Panc1 (cell line): ENCODE measurements at regions not wholly inside any gene's neighbourhood (a gene's known extent, or its start where the extent isn't known, plus 50 kb on each side); places are given as distances from the start of the nearest gene placed in this dataset.

Source experiments
- ATAC-seq: fragments of 200-7000 bp; cut with Tn5 transposase; 2 replicates; pipeline ENCODE4 v1.9.1; 2020; ENCODE audit warnings: mild to moderate bottlenecking, moderate library complexity
- BruUV-seq: library from RNA; stranded (reverse); fragments of 400-500 nt; replicated peaks from 2 replicates; lab custom pipeline; 2021; lab: Mats Ljungman, UMichigan
- CTCF ChIA-PET: fragments of 300-600 bp; sonication (Branson Sonifier 250); formaldehyde crosslinking; loops from one replicate; lab custom pipeline; 2022; ENCODE audit warnings: antibody characterized with exemption; lab: Charles Lee
- POLR2A ChIA-PET: fragments of 300-600 bp; sonication (Branson Sonifier 250); formaldehyde crosslinking; loops from one replicate; lab custom pipeline; 2022; ENCODE audit warnings: antibody characterized with exemption; lab: Charles Lee
- DNase-seq: peaks from one replicate; pipeline ENCODE4 v3.0.0-alpha.2; 2010; ENCODE audit warnings: low read depth, low spot score
- H3K27ac ChIP-seq: 2 replicates; pipeline ENCODE4 v1.5.1; 2011; ENCODE audit warnings: mild to moderate bottlenecking, low read length, inconsistent platforms
- H3K27me3 ChIP-seq: fragments of 200-500 bp; sonication (Bioruptor generic); 2 replicates; pipeline ENCODE4 v1.6.0; 2014; ENCODE audit warnings: low read length, inconsistent platforms; ENCODE audit not compliant: control insufficient read depth, insufficient read depth
- H3K36me3 ChIP-seq: fragments of 200-500 bp; sonication (Bioruptor generic); 2 replicates; pipeline ENCODE4 v1.5.1; 2014; ENCODE audit warnings: inconsistent platforms, mild to moderate bottlenecking, low read length, moderate library complexity; ENCODE audit not compliant: control insufficient read depth, insufficient read depth
- H3K4me1 ChIP-seq: 2 replicates; pipeline ENCODE4 v1.5.1; 2011; ENCODE audit warnings: inconsistent platforms, mild to moderate bottlenecking, low read length, moderate library complexity; ENCODE audit not compliant: control insufficient read depth, insufficient read depth
- H3K4me3 ChIP-seq, 2 experiments: 2 replicates each; pipeline ENCODE4 v1.5.1; 2011 to 2012; ENCODE audit warnings: low read depth in 2 of 2, low read length in 2 of 2, mild to moderate bottlenecking in 2 of 2, inconsistent platforms in 1 of 2, moderate library complexity in 1 of 2
- H3K9me3 ChIP-seq: fragments of 200-500 bp; sonication (Bioruptor generic); 2 replicates; pipeline ENCODE4 v1.5.1; 2014; ENCODE audit warnings: low read depth, mild to moderate bottlenecking, inconsistent platforms, low read length, moderate library complexity; ENCODE audit not compliant: control insufficient read depth, insufficient read depth
- POLR2AphosphoS5 ChIP-seq: IDR thresholded peaks from 2 replicates; pipeline ENCODE4 v1.6.1; 2012; ENCODE audit warnings: mild to moderate bottlenecking, low read depth, low read length, moderate library complexity
- SIN3A ChIP-seq: IDR thresholded peaks from 2 replicates; pipeline ENCODE4 v1.6.1; 2012; ENCODE audit warnings: low read depth, mild to moderate bottlenecking, low read length, moderate library complexity, borderline replicate concordance; ENCODE audit not compliant: insufficient read depth
- TCF7L2 ChIP-seq: IDR thresholded peaks from 2 replicates; pipeline ENCODE4 v1.6.1; 2011; ENCODE audit warnings: mild to moderate bottlenecking, low read depth, low read length, inconsistent platforms
- in situ Hi-C: cut with HindIII; loops from 2 replicates; pipeline ENCODE4 v1.10.0; 2016; ENCODE audit warnings: low sequenced_read_pairs, low pct_unique_long_range_greater_than_20kb
- intact Hi-C: fragments of 100-400 bp; cut with micrococcal nuclease; formaldehyde crosslinking; loops from one replicate; pipeline ENCODE4 v1.10.0; 2022; ENCODE audit not compliant: unreplicated experiment
- TF ChIP-seq, protein P1 (sequence below), 2 experiments: IDR thresholded peaks; 2 replicates each; pipeline ENCODE4 v1.6.1; 2011 to 2012; ENCODE audit warnings: low read depth in 2 of 2, control low read depth in 1 of 2, low read length in 1 of 2, mild to moderate bottlenecking in 1 of 2, moderate library complexity in 1 of 2; ENCODE audit not compliant: insufficient read depth in 1 of 2
- TF ChIP-seq, protein P2 (sequence below): fragments of 450-650 bp; IDR thresholded peaks from 2 replicates; pipeline ENCODE4 v1.5.1; 2017; ENCODE audit warnings: mild to moderate bottlenecking

DNA sequence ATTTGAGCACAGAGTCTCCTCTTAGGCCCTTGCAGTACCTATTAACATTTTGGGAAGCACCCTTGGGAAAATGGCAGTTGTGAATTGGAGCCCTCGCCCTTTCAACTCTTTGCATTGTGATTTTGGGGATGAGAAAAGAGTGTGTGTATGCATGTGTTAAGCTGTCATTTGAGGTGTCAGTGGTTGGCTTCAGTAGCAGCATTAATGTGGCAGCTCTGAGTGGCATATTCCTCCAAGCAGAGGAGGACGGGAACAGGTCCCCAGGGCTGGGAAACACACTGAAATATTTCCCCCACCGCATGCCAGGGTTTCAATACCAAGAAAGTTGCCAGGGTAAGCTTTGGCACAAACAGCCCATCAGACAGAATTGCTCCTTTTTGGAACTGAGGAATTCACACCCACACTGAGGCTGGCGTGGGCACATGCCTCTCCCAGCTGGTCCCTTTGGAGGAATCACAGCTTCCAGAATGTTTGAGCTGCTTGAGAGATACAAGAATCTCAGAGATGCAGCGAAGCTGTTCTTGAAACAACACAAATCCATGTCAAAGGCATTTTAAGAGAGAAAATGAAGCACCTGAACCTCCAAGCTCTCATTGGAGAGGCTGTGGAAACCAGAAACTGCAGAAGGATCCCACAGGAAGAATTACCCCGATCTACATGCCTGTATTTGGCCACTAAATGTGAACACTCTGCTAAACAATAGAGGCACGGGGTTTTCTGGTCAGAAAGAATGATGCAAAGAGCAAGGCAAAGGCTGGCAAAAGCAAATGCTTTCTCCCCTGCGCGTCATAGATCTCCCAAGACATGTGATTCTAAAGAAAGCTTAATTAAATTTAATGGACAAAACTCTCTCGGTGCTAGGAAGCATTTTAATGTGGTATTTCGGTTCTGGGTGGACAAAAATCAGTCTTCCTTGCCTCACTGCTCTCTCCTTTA is 67.2 kb upstream of the RCN1 start:
- intact Hi-C loops, result no loop called here
- H3K36me3 ChIP-seq, result no peaks in the 10 kb centered on the region
- no peaks in the 10 kb centered on the region for H3K4me1 ChIP-seq
- 0 out of 2 replicates have a peak, but pooled peaks cover 3% of the 10 kb centered on the region for H3K27me3 ChIP-seq
- ATAC-seq (no peak), DNase-seq (no peak)
- no peaks in the 10 kb centered on the region for H3K9me3 ChIP-seq
- TF ChIP-seq TCF7L2 (no peak), POLR2AphosphoS5 (no peak), SIN3A (no peak)
- TF ChIP-seq, protein P1, sequence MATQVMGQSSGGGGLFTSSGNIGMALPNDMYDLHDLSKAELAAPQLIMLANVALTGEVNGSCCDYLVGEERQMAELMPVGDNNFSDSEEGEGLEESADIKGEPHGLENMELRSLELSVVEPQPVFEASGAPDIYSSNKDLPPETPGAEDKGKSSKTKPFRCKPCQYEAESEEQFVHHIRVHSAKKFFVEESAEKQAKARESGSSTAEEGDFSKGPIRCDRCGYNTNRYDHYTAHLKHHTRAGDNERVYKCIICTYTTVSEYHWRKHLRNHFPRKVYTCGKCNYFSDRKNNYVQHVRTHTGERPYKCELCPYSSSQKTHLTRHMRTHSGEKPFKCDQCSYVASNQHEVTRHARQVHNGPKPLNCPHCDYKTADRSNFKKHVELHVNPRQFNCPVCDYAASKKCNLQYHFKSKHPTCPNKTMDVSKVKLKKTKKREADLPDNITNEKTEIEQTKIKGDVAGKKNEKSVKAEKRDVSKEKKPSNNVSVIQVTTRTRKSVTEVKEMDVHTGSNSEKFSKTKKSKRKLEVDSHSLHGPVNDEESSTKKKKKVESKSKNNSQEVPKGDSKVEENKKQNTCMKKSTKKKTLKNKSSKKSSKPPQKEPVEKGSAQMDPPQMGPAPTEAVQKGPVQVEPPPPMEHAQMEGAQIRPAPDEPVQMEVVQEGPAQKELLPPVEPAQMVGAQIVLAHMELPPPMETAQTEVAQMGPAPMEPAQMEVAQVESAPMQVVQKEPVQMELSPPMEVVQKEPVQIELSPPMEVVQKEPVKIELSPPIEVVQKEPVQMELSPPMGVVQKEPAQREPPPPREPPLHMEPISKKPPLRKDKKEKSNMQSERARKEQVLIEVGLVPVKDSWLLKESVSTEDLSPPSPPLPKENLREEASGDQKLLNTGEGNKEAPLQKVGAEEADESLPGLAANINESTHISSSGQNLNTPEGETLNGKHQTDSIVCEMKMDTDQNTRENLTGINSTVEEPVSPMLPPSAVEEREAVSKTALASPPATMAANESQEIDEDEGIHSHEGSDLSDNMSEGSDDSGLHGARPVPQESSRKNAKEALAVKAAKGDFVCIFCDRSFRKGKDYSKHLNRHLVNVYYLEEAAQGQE (IDR thresholded peaks at IDR 0.05; ENCODE audit: insufficient read depth in 1 of 2, low read depth in 2 of 2, low read length in 1 of 2), result no peak
- TF ChIP-seq, protein P2, sequence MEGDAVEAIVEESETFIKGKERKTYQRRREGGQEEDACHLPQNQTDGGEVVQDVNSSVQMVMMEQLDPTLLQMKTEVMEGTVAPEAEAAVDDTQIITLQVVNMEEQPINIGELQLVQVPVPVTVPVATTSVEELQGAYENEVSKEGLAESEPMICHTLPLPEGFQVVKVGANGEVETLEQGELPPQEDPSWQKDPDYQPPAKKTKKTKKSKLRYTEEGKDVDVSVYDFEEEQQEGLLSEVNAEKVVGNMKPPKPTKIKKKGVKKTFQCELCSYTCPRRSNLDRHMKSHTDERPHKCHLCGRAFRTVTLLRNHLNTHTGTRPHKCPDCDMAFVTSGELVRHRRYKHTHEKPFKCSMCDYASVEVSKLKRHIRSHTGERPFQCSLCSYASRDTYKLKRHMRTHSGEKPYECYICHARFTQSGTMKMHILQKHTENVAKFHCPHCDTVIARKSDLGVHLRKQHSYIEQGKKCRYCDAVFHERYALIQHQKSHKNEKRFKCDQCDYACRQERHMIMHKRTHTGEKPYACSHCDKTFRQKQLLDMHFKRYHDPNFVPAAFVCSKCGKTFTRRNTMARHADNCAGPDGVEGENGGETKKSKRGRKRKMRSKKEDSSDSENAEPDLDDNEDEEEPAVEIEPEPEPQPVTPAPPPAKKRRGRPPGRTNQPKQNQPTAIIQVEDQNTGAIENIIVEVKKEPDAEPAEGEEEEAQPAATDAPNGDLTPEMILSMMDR, result no peak
- CTCF ChIA-PET, result no interaction called here
- no TSS peak for BruUV-seq
- no peak overlapping the region for H3K4me3 ChIP-seq
- POLR2A ChIA-PET, result interaction anchor here (0.6 kb wide), 1 partner anchor 641 kb away, joined by 5 read pairs; no protein-coding TSS in a partner anchor
- no peak overlapping the region for H3K27ac ChIP-seq
- in situ Hi-C loops, result no loop called here

DNA sequence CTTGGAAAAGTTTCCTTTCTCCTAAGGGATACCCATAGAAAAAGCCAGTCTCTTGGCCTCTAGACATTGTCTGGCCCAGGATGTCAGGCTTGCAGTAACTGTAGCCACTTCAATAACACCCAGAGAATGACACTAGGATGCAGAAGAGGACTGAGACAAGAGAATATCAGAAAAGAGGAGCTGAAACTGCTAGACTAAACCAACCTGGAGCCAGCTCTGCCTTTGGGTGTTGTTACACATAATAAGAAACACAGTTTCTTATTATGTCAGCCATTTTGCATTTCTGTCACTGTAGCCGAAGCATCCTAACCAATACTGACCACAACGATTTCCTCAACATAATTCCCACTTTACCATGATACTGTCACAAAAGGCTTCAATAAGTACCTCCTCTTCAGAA is 72.2 kb upstream of the RCN1 start:
- in situ Hi-C loops (no loop called here), intact Hi-C loops (no loop called here)
- Histone ChIP-seq H3K4me3 (no peak overlapping the region), H3K27me3 (peaks cover 11% of the 10 kb centered on the region), H3K9me3 (no peaks in the 10 kb centered on the region), H3K27ac (no peak overlapping the region), H3K4me1 (no peaks in the 10 kb centered on the region), H3K36me3 (no peaks in the 10 kb centered on the region)
- no peak for DNase-seq
- no peak for ATAC-seq
- CTCF ChIA-PET, result no interaction called here
- BruUV-seq, result no TSS peak
- POLR2A ChIA-PET, result no interaction called here
- TF ChIP-seq SIN3A (no peak), POLR2AphosphoS5 (no peak), TCF7L2 (no peak)

DNA sequence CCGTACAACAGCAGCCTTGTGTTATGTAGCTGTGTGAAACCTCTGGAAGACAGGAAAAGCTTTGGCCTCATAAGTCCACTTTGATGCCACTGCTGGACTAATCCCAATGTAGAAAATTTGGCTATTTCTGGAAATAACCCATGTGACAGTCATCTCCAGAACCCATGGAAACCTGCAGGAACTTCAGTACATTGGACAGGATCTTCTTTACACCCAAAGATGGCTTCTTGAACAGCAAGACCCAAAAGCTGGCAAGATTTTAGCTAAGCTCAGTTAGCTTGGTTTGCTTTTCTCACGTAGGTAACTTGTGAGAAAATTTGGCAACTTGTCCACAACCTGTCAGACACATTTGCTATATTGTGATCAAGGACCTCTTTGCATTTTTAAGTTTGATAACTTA is 74.8 kb upstream of the RCN1 start:
- no peak overlapping the region for H3K4me3 ChIP-seq
- CTCF ChIA-PET, result no interaction called here
- no TSS peak for BruUV-seq
- no peak for ATAC-seq
- DNase-seq, result no peak
- in situ Hi-C loops, result no loop called here
- POLR2A ChIA-PET, result interaction anchor here (0.6 kb wide), 1 partner anchor 80 kb away, joined by 3 read pairs; no protein-coding TSS in a partner anchor
- peaks cover 16% of the 10 kb centered on the region for H3K27me3 ChIP-seq
- no peak overlapping the region for H3K27ac ChIP-seq
- no peaks in the 10 kb centered on the region for H3K9me3 ChIP-seq
- intact Hi-C loops, result no loop called here
- H3K36me3 ChIP-seq, result no peaks in the 10 kb centered on the region
- no peaks in the 10 kb centered on the region for H3K4me1 ChIP-seq
- TF ChIP-seq, protein P1 (IDR thresholded peaks at IDR 0.05; ENCODE audit: insufficient read depth in 1 of 2, low read depth in 2 of 2, low read length in 1 of 2), result 0 out of 4 replicates have a peak, but pooled peaks of 1 of the 2 experiments have one; percentile 29
- no peak for TF ChIP-seq SIN3A
